ENCODE measurements at regions not wholly inside any gene's neighbourhood (a gene's known extent, or its start where the extent isn't known, plus 50 kb on each side); places are given as distances from the start of the nearest gene placed in this dataset.
"Not testable (repeated sequence)": the region's sequence is repeated elsewhere in the genome, so short reads cannot be mapped to it uniquely, and the experiment has no call there.

DNA sequence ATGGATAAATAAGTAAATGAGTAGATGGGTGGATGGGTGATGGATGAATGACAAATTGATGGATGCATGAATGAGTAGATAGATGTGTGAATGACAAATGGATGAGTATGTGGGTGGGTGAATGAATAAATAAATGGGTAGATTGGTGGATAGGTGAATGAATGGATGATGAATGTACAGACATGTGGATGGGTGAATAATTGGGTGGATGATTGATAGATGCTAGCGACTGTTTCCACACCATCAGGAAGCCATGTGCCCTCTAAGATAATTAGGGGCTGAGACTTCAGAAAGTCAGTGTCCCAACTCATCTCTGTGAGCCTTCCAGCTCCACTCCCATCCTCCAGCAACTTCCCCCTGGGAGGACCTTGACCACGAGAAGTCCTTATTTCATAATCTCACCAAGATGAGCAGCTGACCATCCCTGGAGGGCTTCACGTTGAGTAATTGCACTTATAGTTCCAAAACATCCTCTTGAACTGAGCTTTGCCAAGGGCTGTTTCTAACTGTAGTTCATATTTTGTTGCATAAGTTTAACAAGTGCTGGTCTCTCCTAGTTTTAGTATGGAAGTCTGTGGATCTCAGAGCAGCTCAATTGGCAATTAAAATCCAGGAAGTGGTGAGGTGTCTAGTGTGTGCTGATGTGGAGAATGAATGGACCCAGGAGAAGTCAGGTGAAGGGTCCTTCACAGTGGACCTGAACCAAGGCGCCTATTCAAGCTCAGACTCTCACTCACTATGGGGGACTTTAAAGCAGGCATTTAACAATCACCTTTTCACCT lies 295.7 kb downstream of the ADGRD1 start:
- no peak for DNase-seq (ENCODE audit: low read depth)

- no peak for DNase-seq (ENCODE audit: low read depth)
Measured at GRCh38 chr12:131250028-131250950, 296.6 kb downstream of the ADGRD1 start.

DNA sequence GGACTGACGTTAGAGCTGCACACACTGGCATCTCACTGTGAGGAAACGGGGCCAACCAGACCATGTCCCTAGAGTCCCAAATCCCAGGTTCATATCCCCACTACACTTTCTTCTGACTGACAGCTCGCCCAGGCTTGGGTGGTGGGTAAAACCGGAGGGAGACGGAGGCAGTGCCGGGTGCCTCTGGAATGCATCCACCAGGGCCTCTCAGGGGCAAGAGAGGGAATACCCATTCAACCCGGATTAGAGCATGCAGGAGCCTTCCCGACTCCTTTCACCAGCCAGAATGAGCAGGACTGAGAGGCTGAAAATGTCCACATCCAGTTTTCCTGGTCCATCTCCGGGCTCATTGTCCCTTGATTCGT lies 297.2 kb downstream of the ADGRD1 start:
- no peak for DNase-seq (ENCODE audit: low read depth)

- no peak for DNase-seq (ENCODE audit: low read depth)
Measured at GRCh38 chr12:131251336-131252101, 297.8 kb downstream of the ADGRD1 start.

GRCh38 chr12:131253376-131254026 lies 299.8 kb downstream of the ADGRD1 start:
- no peak for DNase-seq (ENCODE audit: low read depth)

GRCh38 chr12:131254374-131254773 lies 300.7 kb downstream of the ADGRD1 start:
- no peak for DNase-seq (ENCODE audit: low read depth)

GRCh38 chr12:131258398-131258797 lies 304.7 kb downstream of the ADGRD1 start:
- DNase-seq (ENCODE audit: low read depth) = no peak

DNA sequence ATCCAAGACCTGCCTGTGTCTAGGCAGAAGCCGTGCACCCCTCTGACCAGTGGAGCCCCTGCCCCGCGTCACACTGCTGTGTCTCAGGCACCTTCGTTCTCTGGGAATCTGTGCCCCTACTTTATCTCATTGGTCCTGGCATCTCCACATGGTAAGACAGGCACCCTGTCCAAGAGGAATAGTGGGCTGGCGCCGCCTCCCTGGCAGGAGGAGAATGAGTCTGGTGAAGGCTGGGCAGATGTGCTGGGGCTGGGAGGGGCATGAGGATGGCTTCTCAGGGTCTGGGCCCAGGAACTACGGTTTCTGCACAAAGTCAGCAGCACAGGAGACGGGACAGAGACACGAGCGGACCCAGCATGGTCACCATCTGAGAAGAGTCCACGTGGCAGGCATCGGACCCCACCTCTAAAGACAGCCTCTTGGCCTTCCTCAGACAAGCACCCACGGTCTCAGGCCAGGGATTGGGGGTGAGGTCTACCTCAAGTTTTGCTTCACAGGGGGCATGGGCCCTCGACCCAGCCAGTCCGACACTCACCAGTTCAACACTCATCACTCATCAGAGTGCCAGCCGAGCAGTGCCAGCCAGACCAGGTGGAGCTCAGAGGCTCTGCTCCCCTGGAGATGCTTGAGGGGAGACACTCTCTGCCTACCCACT lies 306.7 kb downstream of the ADGRD1 start:
- no peak for DNase-seq (ENCODE audit: low read depth)

DNA sequence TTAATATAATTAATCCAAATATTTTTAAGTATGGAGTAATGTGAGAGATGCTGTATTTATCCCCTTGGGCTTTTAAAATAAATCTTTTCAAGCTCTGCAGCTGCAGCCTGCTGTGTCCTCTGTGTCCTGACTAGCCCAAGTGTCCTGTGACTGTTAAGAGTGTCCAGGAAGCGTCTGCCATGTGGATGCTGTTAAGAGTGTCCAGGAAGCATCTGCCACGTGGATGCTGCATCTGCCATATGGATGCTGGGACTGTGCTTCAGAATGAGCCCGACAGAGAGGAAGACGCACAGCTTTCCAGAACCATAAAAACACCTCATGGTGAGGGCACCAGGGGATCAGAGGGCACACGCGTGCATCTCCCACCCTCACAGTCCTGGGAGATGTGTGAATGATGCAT lies 307.2 kb downstream of the ADGRD1 start:
- no peak for DNase-seq (ENCODE audit: low read depth)

DNA sequence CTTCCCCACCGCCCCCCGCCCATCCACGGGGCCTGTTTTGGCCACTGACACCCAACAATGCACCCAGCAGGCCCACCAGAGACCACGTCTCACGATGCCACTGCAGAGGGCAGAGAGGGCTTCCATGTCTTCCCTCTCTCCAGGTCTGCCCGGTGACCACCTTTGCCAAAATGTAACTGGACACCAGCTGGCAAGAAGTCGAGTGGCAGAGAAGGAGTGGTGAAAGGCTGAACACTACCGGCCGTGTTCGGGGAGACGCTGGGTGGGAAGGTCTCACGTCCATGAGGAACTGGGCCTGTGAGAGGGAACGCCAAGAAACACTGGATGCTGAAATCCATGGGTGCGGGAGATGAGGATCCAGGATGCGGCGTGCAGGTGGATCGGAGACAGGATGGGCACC lies 308.2 kb downstream of the ADGRD1 start:
- no peak for DNase-seq (ENCODE audit: low read depth)

DNA sequence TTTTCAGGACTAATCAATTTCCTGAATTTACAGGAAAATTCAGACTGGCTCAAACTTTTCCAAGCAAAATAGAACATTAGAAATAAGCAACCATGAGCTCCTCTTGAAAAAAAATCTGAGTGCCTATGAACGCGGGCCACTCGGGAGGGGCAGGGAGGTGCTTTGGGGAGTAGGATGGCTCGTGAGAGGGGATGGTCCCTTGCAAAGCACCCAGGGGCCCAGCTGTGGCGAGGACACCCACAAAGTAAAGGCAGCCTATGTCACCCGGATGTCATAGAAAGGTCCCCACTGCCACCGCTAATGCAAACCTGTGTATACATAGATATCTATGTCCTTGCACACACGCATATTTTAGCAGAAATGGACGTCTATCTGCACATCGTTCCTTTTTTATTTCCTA lies 309.9 kb downstream of the ADGRD1 start:
- DNase-seq (ENCODE audit: low read depth) = no peak

- peak; percentile 14 for DNase-seq (ENCODE audit: low read depth)
Measured at GRCh38 chr12:131264635-131265034, 310.9 kb downstream of the ADGRD1 start.

GRCh38 chr12:131266591-131267467 lies 313.1 kb downstream of the ADGRD1 start:
- DNase-seq (ENCODE audit: low read depth) = no peak

GRCh38 chr12:131267576-131267975 lies 313.9 kb downstream of the ADGRD1 start:
- no peak for DNase-seq (ENCODE audit: low read depth)

GRCh38 chr12:131268123-131268522 lies 314.4 kb downstream of the ADGRD1 start:
- not testable (repeated sequence) for DNase-seq (ENCODE audit: low read depth)

DNA sequence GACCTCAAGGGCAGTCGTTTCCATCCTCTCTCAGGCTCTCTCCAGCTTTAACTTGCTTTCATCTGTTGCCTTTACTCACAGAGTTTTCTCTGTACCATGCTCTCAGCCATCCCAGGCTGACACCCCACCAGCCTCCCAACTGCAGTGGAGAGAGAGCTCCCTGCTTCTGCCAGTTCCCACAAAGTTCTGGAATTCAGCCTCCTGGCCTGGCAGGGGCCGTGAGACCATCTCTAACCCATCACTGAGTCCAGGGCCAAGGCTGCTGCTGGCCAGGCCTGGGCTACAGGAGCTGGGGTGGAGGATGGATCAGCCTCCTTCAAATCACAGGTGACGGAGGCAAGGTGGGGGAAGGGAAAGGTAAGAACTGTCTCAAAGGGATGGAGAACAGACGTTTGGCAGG lies 314.9 kb downstream of the ADGRD1 start:
- DNase-seq (ENCODE audit: low read depth) = not testable (repeated sequence)

- no peak for DNase-seq (ENCODE audit: low read depth)
Measured at GRCh38 chr12:131269551-131269950, 315.8 kb downstream of the ADGRD1 start.

GRCh38 chr12:131269977-131270376 lies 316.3 kb downstream of the ADGRD1 start:
- not testable (repeated sequence) for DNase-seq (ENCODE audit: low read depth)

DNA sequence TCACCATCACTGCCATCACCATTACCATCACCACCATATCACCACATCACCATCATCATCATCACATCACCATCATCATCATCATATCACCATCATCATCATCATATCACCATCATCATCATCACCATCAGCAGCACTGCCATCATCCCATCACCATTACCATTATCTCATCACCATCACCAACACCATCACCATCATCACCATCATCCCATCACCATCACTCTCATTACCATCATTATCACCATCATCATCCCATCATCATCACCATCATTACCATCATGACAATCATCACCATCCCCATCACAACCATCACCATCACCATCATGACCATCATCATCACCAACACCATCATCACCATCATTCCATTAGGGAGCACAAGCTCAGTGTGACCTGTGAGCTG lies 318.0 kb downstream of the ADGRD1 start:
- DNase-seq (ENCODE audit: low read depth) = no peak
